Endothelial cell of umbilical vein (primary cell): ENCODE measurements at regions not wholly inside any gene's neighbourhood (a gene's known extent, or its start where the extent isn't known, plus 50 kb on each side); places are given as distances from the start of the nearest gene placed in this dataset.

Experiments
- BruUV-seq: library from RNA; stranded (reverse); fragments of 400-500 nt; replicated peaks from 2 replicates; lab custom pipeline; 2021; lab: Mats Ljungman, UMichigan
- CTCF ChIA-PET: fragments of 300-600, 350-600 bp; sonication (Branson Sonifier 250); formaldehyde crosslinking; loops from one replicate; lab custom pipeline; 2021; ENCODE audit warnings: antibody characterized with exemption, inconsistent platforms; lab: Charles Lee
- POLR2A ChIA-PET: fragments of 300-600, 350-600 bp; sonication (Branson Sonifier 250); formaldehyde crosslinking; loops from one replicate; lab custom pipeline; 2021; ENCODE audit warnings: antibody characterized with exemption, inconsistent platforms; lab: Charles Lee
- DNase-seq: peaks from one replicate; pipeline ENCODE4 v3.0.0-alpha.2; 2011; ENCODE audit warnings: low read depth, low spot score
- FAIRE-seq: peaks from 2 replicates; lab custom pipeline; 2011; peaks lifted over from hg19 to GRCh38; lab: Jason Lieb, UNC
- H2AFZ ChIP-seq: 2 replicates; pipeline ENCODE4 v1.6.0; 2012; ENCODE audit warnings: low read depth, low read length, control low read depth, inconsistent platforms
- H3K27ac ChIP-seq: 2 replicates; pipeline ENCODE4 v1.5.1; 2011; ENCODE audit warnings: low read depth, mild to moderate bottlenecking, control low read depth, low read length, moderate library complexity; ENCODE audit not compliant: insufficient read depth
- H3K27me3 ChIP-seq, 2 experiments: 2 replicates each; pipeline versions ENCODE4 v1.6.0 to v1.6.1; 2011; ENCODE audit warnings: low read length in 2 of 2, mixed read lengths in 1 of 2; ENCODE audit not compliant: control insufficient read depth in 2 of 2, insufficient read depth in 2 of 2
- H3K36me3 ChIP-seq, 2 experiments: 2 replicates in 1 of 2; 3 replicates in 1 of 2; pipeline ENCODE4 v1.5.1; 2011; ENCODE audit warnings: low read length in 2 of 2, mild to moderate bottlenecking in 1 of 2, moderate library complexity in 1 of 2; ENCODE audit not compliant: control insufficient read depth in 2 of 2, insufficient read depth in 2 of 2; ENCODE audit errors: extremely low read depth in 1 of 2
- H3K4me1 ChIP-seq: 3 replicates; pipeline ENCODE4 v1.5.1; 2011; ENCODE audit warnings: mild to moderate bottlenecking, low read length; ENCODE audit not compliant: control insufficient read depth, insufficient read depth; ENCODE audit errors: extremely low read depth
- H3K4me2 ChIP-seq: 2 replicates; pipeline ENCODE4 v1.6.1; 2011; ENCODE audit warnings: low read length, control low read depth, mixed read lengths; ENCODE audit not compliant: insufficient read depth
- H3K4me3 ChIP-seq, 3 experiments: fragments of 200-600 bp in 1 of 3; sonication (generic), shearing (Covaris generic) in 1 of 3; replicated peaks in 1 of 3; 2 replicates each; pipeline ENCODE4 v1.5.1; 2011 to 2016; ENCODE audit warnings: control low read depth in 3 of 3, low read length in 3 of 3, mild to moderate bottlenecking in 2 of 3, inconsistent platforms in 1 of 3, low read depth in 1 of 3, moderate library complexity in 1 of 3; ENCODE audit not compliant: insufficient read depth in 1 of 3
- H3K79me2 ChIP-seq: 2 replicates; pipeline ENCODE4 v1.6.0; 2012; ENCODE audit warnings: low read length, inconsistent platforms; ENCODE audit not compliant: control insufficient read depth, insufficient read depth
- H3K9ac ChIP-seq: replicated peaks from 2 replicates; pipeline ENCODE3; 2011; ENCODE audit warnings: low read length, control low read depth; ENCODE audit not compliant: insufficient read depth; ENCODE audit errors: extremely low read depth
- H3K9me1 ChIP-seq: replicated peaks from 3 replicates; pipeline ENCODE4 v1.6.0; 2011; ENCODE audit warnings: mild to moderate bottlenecking, low read length; ENCODE audit not compliant: control insufficient read depth, insufficient read depth; ENCODE audit errors: extremely low read depth
- H3K9me3 ChIP-seq: replicated peaks from 2 replicates; pipeline ENCODE4 v1.5.1; 2012; ENCODE audit warnings: low read length, inconsistent platforms; ENCODE audit not compliant: control insufficient read depth, insufficient read depth
- H4K20me1 ChIP-seq: replicated peaks from 2 replicates; pipeline ENCODE3; 2011; ENCODE audit warnings: mild to moderate bottlenecking, low read length; ENCODE audit not compliant: control insufficient read depth, insufficient read depth; ENCODE audit errors: extremely low read depth
- EZH2 ChIP-seq: IDR thresholded peaks from 2 replicates; pipeline ENCODE4 v1.6.1; 2012; ENCODE audit warnings: borderline replicate concordance, low read depth, mild to moderate bottlenecking, moderate library complexity, low read length, inconsistent platforms; ENCODE audit not compliant: severe bottlenecking
- FOS ChIP-seq: IDR thresholded peaks from 2 replicates; pipeline ENCODE4 v1.6.1; 2011; ENCODE audit warnings: mild to moderate bottlenecking, low read length, moderate library complexity, borderline replicate concordance; ENCODE audit not compliant: insufficient read depth
- GATA2 ChIP-seq: IDR thresholded peaks from 2 replicates; pipeline ENCODE4 v1.7.0; 2011; ENCODE audit warnings: low read depth, mild to moderate bottlenecking, moderate library complexity, mixed read lengths, low read length; ENCODE audit not compliant: insufficient read length, insufficient read depth
- JUN ChIP-seq: IDR thresholded peaks from 2 replicates; pipeline ENCODE4 v1.6.1; 2011; ENCODE audit warnings: borderline replicate concordance, low read depth; ENCODE audit not compliant: insufficient read length, insufficient read depth
- MYC ChIP-seq: IDR thresholded peaks from one replicate; pipeline ENCODE4 v1.6.1; 2011; ENCODE audit warnings: mild to moderate bottlenecking, low read depth, low read length
- POLR2A ChIP-seq: IDR thresholded peaks from 2 replicates; pipeline ENCODE4 v1.6.1; 2012; ENCODE audit warnings: low read depth, mild to moderate bottlenecking, control low read depth, low read length
- POLR2AphosphoS5 ChIP-seq: IDR thresholded peaks from 2 replicates; pipeline ENCODE4 v1.6.1; 2012; ENCODE audit warnings: low read depth, mild to moderate bottlenecking, control low read depth, low read length, moderate library complexity; ENCODE audit not compliant: insufficient read depth
- dilution Hi-C: fragments of 300-500 bp; cut with MboI; formaldehyde crosslinking; loops from one replicate; pipeline ENCODE4 v1.15.0; 2019; ENCODE audit warnings: low sequenced_read_pairs; ENCODE audit not compliant: extremely low pct_ligation_motif_present
- intact Hi-C: fragments of 100-400 bp; cut with micrococcal nuclease; formaldehyde crosslinking; loops from one replicate; pipeline ENCODE4 v1.10.0; 2022
- TF ChIP-seq, protein P1 (sequence below), 2 donors: IDR thresholded peaks; 1 replicate in 1 of 2; 2 replicates in 1 of 2; pipeline ENCODE4 v1.5.1; 2011; ENCODE audit warnings: low read length in 2 of 2, mild to moderate bottlenecking in 2 of 2, moderate library complexity in 2 of 2, control low read depth in 1 of 2, inconsistent platforms in 1 of 2, low read depth in 1 of 2; ENCODE audit not compliant: insufficient read depth in 1 of 2; ENCODE audit errors: extremely low read depth in 1 of 2
- TF ChIP-seq, protein P2 (sequence below): IDR thresholded peaks from 2 replicates; pipeline ENCODE4 v1.6.1; 2011; ENCODE audit not compliant: insufficient read depth, insufficient read length

DNA sequence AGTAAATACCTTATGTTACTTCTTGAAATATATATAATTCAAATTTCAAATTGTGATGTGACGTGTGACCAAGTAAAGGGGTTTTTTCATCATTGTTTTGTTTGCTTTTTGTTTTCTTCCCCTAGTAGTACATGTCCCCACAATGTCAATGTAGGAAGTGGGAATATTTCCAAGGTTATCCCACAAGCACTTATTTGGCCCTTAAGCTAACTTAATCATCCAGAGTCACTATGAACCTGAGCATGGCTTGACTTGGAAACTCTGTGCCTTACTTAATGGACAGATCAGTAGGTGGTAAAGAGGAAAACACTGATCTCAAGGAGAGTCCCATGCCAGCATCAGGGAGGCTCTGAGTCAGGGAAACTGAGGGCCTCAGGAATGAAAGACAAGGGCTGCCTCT, 569.3 kb upstream of the IGFBP3 start:
- FAIRE-seq (no peak), DNase-seq (no peak)
- no peaks in the 10 kb centered on the region for H3K27me3 ChIP-seq
- BruUV-seq = no TSS peak
- peaks cover 3% of the 10 kb centered on the region for H3K4me1 ChIP-seq
- no peaks in the 10 kb centered on the region for H3K36me3 ChIP-seq
- POLR2A ChIA-PET = no interaction called here
- no peaks in the 10 kb centered on the region for H3K79me2 ChIP-seq
- no peaks in the 10 kb centered on the region for H3K9me3 ChIP-seq
- no peak overlapping the region for H2AFZ ChIP-seq
- dilution Hi-C loops (no loop called here), intact Hi-C loops (no loop called here)
- H3K27ac ChIP-seq = no peak overlapping the region
- no peaks in the 10 kb centered on the region for H3K9me1 ChIP-seq
- CTCF ChIA-PET = interaction anchor here (0.7 to 1.0 kb wide), 2 partner anchors 30 to 87 kb away, joined by 3 read pairs; no protein-coding TSS in a partner anchor
- no peak overlapping the region for H3K9ac ChIP-seq
- TF ChIP-seq POLR2AphosphoS5 = no peak
- TF ChIP-seq MYC = no peak
- TF ChIP-seq POLR2A = no peak
- TF ChIP-seq JUN = no peak
- TF ChIP-seq, protein P1, sequence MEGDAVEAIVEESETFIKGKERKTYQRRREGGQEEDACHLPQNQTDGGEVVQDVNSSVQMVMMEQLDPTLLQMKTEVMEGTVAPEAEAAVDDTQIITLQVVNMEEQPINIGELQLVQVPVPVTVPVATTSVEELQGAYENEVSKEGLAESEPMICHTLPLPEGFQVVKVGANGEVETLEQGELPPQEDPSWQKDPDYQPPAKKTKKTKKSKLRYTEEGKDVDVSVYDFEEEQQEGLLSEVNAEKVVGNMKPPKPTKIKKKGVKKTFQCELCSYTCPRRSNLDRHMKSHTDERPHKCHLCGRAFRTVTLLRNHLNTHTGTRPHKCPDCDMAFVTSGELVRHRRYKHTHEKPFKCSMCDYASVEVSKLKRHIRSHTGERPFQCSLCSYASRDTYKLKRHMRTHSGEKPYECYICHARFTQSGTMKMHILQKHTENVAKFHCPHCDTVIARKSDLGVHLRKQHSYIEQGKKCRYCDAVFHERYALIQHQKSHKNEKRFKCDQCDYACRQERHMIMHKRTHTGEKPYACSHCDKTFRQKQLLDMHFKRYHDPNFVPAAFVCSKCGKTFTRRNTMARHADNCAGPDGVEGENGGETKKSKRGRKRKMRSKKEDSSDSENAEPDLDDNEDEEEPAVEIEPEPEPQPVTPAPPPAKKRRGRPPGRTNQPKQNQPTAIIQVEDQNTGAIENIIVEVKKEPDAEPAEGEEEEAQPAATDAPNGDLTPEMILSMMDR (IDR thresholded peaks at IDR 0.05; ENCODE audit: extremely low read depth in 1 of 2, insufficient read depth in 1 of 2, low read depth in 1 of 2, low read length in 2 of 2) = no peak
- TF ChIP-seq EZH2 = no peak
- no peak overlapping the region for H3K4me3 ChIP-seq
- no peaks in the 10 kb centered on the region for H4K20me1 ChIP-seq
- no peak overlapping the region for H3K4me2 ChIP-seq

DNA sequence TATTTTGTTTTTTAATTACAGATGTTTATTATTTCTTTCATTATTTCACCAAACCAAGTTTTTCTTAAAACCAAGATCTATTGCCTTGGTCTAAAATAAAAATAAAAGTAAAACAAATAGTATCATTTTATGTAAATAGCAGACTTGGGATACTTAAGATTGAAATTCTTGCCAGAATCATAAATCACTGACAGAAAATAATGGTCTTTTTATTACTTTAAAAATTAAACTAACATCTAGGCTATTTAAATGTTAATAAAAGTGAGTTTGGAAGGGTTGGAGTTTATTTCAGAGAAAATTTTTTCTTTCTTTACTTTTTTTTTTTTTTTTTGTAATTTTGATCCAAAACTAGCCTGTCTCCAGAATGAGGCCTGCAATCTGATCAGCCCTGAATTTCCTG, 568.0 kb upstream of the IGFBP3 start:
- Histone ChIP-seq H3K9me1 (no peaks in the 10 kb centered on the region), H3K27me3 (no peaks in the 10 kb centered on the region), H4K20me1 (no peaks in the 10 kb centered on the region), H3K4me1 (peaks cover 3% of the 10 kb centered on the region), H2AFZ (no peak overlapping the region), H3K9me3 (no peaks in the 10 kb centered on the region), H3K36me3 (no peaks in the 10 kb centered on the region), H3K9ac (no peak overlapping the region), H3K27ac (no peak overlapping the region), H3K4me2 (no peak overlapping the region), H3K79me2 (no peaks in the 10 kb centered on the region), H3K4me3 (no peak overlapping the region)
- dilution Hi-C loops (no loop called here), intact Hi-C loops (no loop called here)
- no TSS peak for BruUV-seq
- no peak for FAIRE-seq
- TF ChIP-seq, protein P2, sequence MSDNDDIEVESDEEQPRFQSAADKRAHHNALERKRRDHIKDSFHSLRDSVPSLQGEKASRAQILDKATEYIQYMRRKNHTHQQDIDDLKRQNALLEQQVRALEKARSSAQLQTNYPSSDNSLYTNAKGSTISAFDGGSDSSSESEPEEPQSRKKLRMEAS = no peak
- no peak for TF ChIP-seq FOS
- TF ChIP-seq MYC = no peak
- TF ChIP-seq EZH2 = no peak
- TF ChIP-seq POLR2AphosphoS5 = no peak
- no peak for TF ChIP-seq GATA2
- TF ChIP-seq POLR2A = no peak
- TF ChIP-seq, protein P1 (IDR thresholded peaks at IDR 0.05; ENCODE audit: extremely low read depth in 1 of 2, insufficient read depth in 1 of 2, low read depth in 1 of 2, low read length in 2 of 2) = no peak
- ChIA-PET POLR2A (no interaction called here), CTCF (no interaction called here)
- DNase-seq = no peak
